Fibroblast of lung (primary cell): ENCODE measurements at regions not wholly inside any gene's neighbourhood (a gene's known extent, or its start where the extent isn't known, plus 50 kb on each side); places are given as distances from the start of the nearest gene placed in this dataset.

Experiments
- EZH2 ChIP-seq: IDR thresholded peaks from 2 replicates; pipeline ENCODE4 v1.5.1; 2012; ENCODE audit warnings: low read length, control low read depth, mild to moderate bottlenecking; ENCODE audit errors: missing control alignments
- TF ChIP-seq, protein P1 (sequence below), 2 donors: IDR thresholded peaks in 1 of 2; conservative IDR thresholded peaks in 1 of 2; 1 replicate in 1 of 2; 2 replicates in 1 of 2; pipeline ENCODE4 v1.5.1; 2011 to 2012; ENCODE audit warnings: low read length in 2 of 2, control low read depth in 1 of 2, inconsistent platforms in 1 of 2, low read depth in 1 of 2, mild to moderate bottlenecking in 1 of 2

DNA sequence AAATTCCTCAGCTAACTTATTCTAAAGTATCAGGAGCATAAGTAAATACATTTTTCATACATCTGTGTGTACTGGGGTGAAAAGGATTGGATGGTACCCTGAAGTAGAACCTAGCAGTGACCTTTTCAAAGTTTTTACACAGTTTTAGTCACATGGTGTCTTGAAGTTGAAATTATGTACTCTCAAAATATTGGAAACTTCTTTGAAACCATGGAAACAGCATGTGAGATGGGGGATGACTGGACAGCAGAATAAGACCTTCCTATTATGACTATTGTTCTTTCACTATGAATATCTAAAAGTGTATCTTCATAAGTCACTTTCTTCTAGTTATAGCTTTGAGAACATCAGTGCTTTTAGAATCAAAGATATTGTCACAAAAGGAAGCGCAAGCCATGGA lies 301.5 kb upstream of the ELAVL2 start:
- TF ChIP-seq, protein P1, sequence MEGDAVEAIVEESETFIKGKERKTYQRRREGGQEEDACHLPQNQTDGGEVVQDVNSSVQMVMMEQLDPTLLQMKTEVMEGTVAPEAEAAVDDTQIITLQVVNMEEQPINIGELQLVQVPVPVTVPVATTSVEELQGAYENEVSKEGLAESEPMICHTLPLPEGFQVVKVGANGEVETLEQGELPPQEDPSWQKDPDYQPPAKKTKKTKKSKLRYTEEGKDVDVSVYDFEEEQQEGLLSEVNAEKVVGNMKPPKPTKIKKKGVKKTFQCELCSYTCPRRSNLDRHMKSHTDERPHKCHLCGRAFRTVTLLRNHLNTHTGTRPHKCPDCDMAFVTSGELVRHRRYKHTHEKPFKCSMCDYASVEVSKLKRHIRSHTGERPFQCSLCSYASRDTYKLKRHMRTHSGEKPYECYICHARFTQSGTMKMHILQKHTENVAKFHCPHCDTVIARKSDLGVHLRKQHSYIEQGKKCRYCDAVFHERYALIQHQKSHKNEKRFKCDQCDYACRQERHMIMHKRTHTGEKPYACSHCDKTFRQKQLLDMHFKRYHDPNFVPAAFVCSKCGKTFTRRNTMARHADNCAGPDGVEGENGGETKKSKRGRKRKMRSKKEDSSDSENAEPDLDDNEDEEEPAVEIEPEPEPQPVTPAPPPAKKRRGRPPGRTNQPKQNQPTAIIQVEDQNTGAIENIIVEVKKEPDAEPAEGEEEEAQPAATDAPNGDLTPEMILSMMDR (conservative IDR thresholded peaks at IDR 0.05 in 1 of 2, IDR thresholded peaks at IDR 0.05 in 1 of 2; ENCODE audit: low read depth in 1 of 2, low read length in 2 of 2): no peak
- TF ChIP-seq EZH2: no peak
